ENCODE measurements at regions not wholly inside any gene's neighbourhood (a gene's known extent, or its start where the extent isn't known, plus 50 kb on each side); places are given as distances from the start of the nearest gene placed in this dataset.
"Not testable (repeated sequence)": the region's sequence is repeated elsewhere in the genome, so short reads cannot be mapped to it uniquely, and the experiment has no call there.

- H3K27ac ChIP-seq = no peak overlapping the region
- no peak overlapping the region for H3K4me3 ChIP-seq
Observed at GRCh38 chr3:66823009-66823397, 175.1 kb upstream of the KBTBD8 start.

GRCh38 chr3:66823532-66823931, 174.6 kb upstream of the KBTBD8 start:
- Histone ChIP-seq H3K4me3 (no peak overlapping the region), H3K27ac (no peak overlapping the region)

DNA sequence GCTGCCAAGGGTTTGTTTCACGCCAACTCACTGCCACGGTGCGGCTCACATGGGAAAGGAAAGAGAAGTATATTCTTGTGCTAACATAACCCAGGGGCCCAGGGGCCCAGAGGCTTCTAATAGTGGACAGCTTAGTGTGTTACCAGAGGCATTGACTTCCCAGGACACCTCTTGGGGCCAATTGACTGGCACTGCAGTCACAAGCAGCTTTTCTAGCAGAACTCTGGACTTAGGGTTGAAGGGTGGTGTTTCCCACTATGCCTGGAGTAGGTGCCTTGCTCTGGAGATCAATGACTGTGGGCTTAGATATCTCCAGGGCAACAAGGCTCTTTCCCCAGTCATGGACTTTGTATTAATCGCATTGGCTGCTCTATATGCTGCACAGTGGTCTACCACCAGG, 172.7 kb upstream of the KBTBD8 start:
- Histone ChIP-seq H3K4me3 (no peak overlapping the region), H3K27ac (no peak overlapping the region)

GRCh38 chr3:66827726-66828125, 170.4 kb upstream of the KBTBD8 start:
- Histone ChIP-seq H3K4me3 (no peak overlapping the region), H3K27ac (no peak overlapping the region)

GRCh38 chr3:66828303-66828702, 169.8 kb upstream of the KBTBD8 start:
- Histone ChIP-seq H3K4me3 (no peak overlapping the region), H3K27ac (no peak overlapping the region)

- H3K4me3 ChIP-seq = no peak overlapping the region
- H3K27ac ChIP-seq = no peak overlapping the region
Observed at GRCh38 chr3:66830301-66830700, 167.8 kb upstream of the KBTBD8 start.

- no peak overlapping the region for H3K4me3 ChIP-seq
- H3K27ac ChIP-seq = no peak overlapping the region
Observed at GRCh38 chr3:66831931-66832330, 166.2 kb upstream of the KBTBD8 start.

DNA sequence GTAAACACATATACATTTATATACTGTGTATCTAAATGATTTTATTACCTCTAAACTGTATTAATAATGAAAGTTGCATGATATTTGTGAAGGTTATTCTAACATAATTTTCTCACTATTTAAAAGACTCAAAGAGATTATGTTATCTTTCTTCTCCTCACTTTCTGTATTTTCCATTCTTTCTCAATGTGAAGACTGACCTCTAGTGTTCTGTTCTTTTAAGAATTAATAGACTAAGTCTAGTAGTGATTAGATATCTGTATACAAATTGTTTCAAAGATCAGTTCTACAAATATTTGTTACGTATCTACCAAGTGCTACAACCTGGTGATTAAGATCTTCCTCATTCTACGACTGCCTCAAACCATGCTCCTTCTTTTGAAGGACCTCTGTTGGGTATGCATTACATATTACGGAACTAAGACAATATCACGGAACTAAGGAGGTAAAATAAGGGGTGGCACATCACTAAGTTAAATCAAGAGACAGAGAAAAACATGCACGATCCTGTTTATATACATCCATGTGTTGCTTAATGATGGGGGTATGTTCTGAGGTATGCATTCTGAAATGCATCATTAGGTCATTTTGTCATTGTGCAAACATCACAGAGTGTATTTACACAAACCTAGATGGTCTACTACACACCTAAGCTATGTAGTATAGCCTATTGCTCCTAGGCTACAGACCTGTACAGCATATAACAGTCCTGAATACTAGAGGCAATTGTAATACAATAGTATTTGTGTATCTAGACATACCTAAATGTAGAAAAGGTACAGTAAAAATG, 161.5 kb upstream of the KBTBD8 start:
- Histone ChIP-seq H3K27ac (no peak overlapping the region), H3K4me3 (no peak overlapping the region)

GRCh38 chr3:66838704-66839103, 159.4 kb upstream of the KBTBD8 start:
- Histone ChIP-seq H3K27ac (no peak overlapping the region), H3K4me3 (no peak overlapping the region)

- Histone ChIP-seq H3K27ac (no peak overlapping the region), H3K4me3 (no peak overlapping the region)
Observed at GRCh38 chr3:66839508-66839907, 158.6 kb upstream of the KBTBD8 start.

GRCh38 chr3:66842761-66843464, 155.2 kb upstream of the KBTBD8 start:
- H3K27ac ChIP-seq, H3K4me3 ChIP-seq: not testable (repeated sequence)

DNA sequence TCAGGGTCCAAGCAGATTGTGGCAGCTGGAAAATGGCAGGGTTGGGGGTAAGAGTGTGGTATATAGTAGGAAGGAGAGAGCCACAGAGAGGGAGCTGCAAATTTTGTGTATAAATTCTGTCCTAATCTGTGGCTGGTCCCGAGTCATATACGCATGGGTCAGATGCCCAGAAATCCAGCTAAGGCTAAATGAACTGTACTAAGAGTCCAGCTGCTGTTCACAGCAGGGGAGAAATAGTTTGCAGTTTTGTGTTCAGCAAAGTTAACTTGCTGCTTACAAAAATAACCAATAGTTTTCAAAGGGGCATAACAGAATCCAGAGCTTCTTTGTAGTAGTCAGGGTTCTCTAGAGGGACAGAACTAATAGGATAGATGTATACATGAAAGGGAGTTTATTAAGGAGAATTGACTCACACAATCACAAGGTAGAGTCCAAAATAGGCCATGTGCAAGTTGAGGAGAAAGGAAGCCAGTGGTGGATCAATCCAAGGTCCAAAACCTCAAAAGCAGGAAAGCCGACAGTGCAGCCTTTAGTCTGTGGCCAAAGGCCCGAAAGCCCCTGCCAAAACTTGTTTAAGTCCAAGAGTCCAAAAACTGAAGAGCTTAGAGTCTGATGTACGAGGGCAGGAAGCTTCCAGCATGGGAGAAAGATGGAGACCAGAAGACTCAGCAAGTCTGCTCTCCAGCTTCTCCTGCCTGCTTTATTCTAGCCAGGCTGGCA, 146.1 kb upstream of the KBTBD8 start:
- Histone ChIP-seq H3K4me3 (no peak overlapping the region), H3K27ac (no peak overlapping the region)

DNA sequence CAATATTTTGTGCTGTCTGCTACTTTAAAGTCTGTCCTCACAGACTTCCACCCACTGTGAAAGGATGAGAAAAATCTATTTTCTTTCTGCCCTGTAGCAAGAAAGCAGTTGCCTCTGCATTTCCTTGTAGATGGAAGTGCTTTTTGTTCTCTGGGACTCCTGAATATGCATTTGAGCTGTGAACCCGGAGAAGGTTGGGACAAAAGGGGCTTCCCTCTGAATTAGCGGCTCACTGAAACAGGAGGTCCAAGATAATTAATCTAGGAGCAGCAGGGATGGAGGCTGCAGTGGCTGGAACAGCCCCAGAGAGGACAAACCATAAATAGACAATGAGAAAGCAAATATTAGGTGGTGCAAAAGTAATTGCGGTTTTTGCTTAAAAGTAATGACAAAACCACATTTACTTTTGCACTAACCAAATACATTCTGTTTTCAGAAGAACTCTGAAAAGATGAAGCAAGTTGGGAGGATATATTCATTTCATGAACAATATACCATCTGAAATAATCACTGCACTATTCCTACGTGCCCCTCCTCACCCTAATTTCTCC, 143.4 kb upstream of the KBTBD8 start:
- no peak overlapping the region for H3K27ac ChIP-seq
- no peak overlapping the region for H3K4me3 ChIP-seq

- H3K27ac ChIP-seq = no peak overlapping the region
Observed at GRCh38 chr3:66856533-66856932, 141.6 kb upstream of the KBTBD8 start.

DNA sequence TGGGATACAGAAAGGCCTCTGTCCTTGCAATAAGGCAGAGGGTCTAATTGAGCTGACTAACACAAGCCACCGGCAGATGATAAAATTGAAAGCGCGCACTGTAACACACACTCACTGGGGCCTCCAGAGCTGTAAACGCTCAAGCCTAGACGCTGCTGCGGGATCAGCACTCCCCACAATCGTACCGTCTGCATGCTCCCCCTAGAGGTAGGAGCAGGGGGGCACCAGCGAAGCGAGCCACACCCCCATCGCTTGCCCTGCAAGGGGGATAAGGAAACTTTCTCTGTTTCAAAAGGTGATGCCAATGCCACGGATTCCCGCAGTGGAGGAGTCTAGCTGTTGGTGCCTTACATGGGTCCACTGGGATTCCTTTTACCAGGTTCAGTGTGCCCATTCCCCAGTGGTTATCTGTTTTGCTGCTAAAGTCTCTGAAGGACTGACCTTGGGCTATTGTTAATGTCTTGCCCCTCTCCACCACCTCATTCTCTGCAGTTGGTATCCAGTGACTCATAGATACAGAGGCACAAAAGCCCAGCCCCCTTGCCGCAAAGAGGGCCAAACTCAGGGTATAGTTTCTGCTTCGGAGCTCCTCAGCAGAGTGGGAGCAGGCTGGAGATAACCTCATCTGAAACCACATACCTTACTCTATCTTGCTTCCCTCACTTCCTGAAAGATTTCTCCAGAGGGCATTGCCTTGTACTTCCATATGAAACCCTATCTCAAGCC, 139.3 kb upstream of the KBTBD8 start:
- H3K27ac ChIP-seq = no peak overlapping the region
- no peak overlapping the region for H3K4me3 ChIP-seq

More at GRCh38 chr3:66856533-66856932, 141.6 kb upstream of the KBTBD8 start:
- H3K4me3 ChIP-seq = no peak overlapping the region

GRCh38 chr3:66860771-66861170, 137.3 kb upstream of the KBTBD8 start:
- no peak overlapping the region for H3K27ac ChIP-seq
- no peak overlapping the region for H3K4me3 ChIP-seq

DNA sequence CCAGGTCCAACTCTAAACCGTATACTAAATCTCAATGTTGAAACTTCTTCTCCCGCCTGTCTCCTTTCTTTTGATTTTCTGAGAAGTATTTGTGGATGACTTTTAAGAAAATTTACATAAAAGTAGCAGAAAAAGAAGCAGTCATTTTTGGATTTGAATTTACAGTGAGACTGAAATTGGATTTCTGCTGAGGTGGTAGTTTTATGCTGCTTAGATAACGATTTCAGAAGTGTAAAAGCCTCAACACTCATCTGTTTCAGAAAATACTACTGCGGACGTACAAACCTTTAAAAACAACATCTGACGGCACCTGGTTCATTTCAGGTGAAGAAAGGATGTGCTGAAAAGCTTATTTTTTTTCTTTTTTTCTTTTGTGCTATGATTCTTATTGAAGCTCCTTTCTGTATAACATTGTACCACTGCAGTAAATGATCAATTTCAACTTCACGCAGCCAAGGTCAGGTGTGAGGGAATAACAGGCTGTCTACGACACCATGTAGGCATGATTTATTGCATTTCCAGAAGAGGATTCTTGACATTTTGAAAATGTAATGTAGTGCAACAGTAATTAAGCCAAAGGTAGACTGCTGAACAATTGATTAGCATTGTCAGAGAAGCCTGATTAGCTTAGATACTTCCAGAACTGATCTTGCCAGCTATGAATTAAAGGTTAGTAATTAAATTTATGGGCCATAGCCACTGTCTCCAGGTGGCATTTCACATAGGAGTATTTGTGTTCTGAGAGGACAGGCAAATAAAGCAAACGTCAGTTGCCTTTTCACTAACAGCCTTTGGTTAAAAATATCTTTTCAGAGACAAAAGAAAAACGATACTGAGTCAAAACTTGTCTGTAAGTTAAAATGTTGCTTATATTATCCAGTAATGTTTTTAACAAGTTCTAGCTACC, 134.6 kb upstream of the KBTBD8 start:
- Histone ChIP-seq H3K27ac (no peak overlapping the region), H3K4me3 (no peak overlapping the region)

GRCh38 chr3:66884659-66885058, 113.4 kb upstream of the KBTBD8 start:
- Histone ChIP-seq H3K27ac (no peak overlapping the region), H3K4me3 (no peak overlapping the region)

Measured in skin epidermis (tissue), 12 donors.